PC-9 (cell line): ENCODE measurements at regions not wholly inside any gene's neighbourhood (a gene's known extent, or its start where the extent isn't known, plus 50 kb on each side); places are given as distances from the start of the nearest gene placed in this dataset.

ENCODE experiments used
- BruUV-seq: library from RNA; stranded (reverse); fragments of 400-500 nt; replicated peaks from 2 replicates; lab custom pipeline; 2021; lab: Mats Ljungman, UMichigan
- CTCF ChIA-PET: fragments of 300-600 bp; sonication (Branson Sonifier 250); formaldehyde crosslinking; loops from one replicate; lab custom pipeline; 2022; ENCODE audit warnings: antibody characterized with exemption; lab: Charles Lee
- POLR2A ChIA-PET: fragments of 300-600 bp; sonication (Branson Sonifier 250); formaldehyde crosslinking; loops from one replicate; lab custom pipeline; 2022; ENCODE audit warnings: antibody characterized with exemption; ENCODE audit not compliant: unreplicated experiment; lab: Charles Lee
- DNase-seq, 2 experiments: peaks; one replicate each; pipeline versions ENCODE4 v3.0.0 to v3.0.0-alpha.2; 2015 to 2022; ENCODE audit warnings: mixed read lengths in 1 of 2
- H2AFZ ChIP-seq: fragments of 200-600 bp; sonication (generic); 2 replicates; pipeline ENCODE4 v1.8.1; 2017; ENCODE audit warnings: antibody characterized with exemption
- H3F3A ChIP-seq: fragments of 200-600 bp; sonication (generic); 2 replicates; pipeline ENCODE4 v1.8.1; 2017; ENCODE audit warnings: antibody characterized with exemption, mild to moderate bottlenecking, low read depth; ENCODE audit not compliant: insufficient read depth
- H3K27ac ChIP-seq: fragments of 200-600 bp; sonication (generic); 2 replicates; pipeline ENCODE4 v1.6.1; 2016; ENCODE audit warnings: mixed run types
- H3K27me3 ChIP-seq: fragments of 200-600 bp; sonication (generic); 2 replicates; pipeline ENCODE4 v1.6.1; 2016; ENCODE audit warnings: low read depth, mixed run types; ENCODE audit not compliant: insufficient read depth
- H3K36me3 ChIP-seq: fragments of 200-600 bp; sonication (generic); 2 replicates; pipeline ENCODE4 v1.6.1; 2016; ENCODE audit warnings: low read depth, mixed run types
- H3K4me1 ChIP-seq: fragments of 200-600 bp; sonication (generic); replicated peaks from 2 replicates; pipeline ENCODE4 v1.6.1; 2016; ENCODE audit warnings: mixed run types; ENCODE audit not compliant: insufficient read depth
- H3K4me2 ChIP-seq: fragments of 200-600 bp; sonication (generic); 2 replicates; pipeline ENCODE4 v1.6.1; 2017; ENCODE audit warnings: mixed run types
- H3K4me3 ChIP-seq: fragments of 200-600 bp; sonication (generic); 2 replicates; pipeline ENCODE4 v1.6.1; 2016; ENCODE audit warnings: mixed run types
- H3K79me2 ChIP-seq: fragments of 200-600 bp; sonication (generic); 2 replicates; pipeline ENCODE4 v1.6.1; 2017; ENCODE audit warnings: low read depth, mixed run types
- H3K9me2 ChIP-seq: fragments of 200-600 bp; sonication (generic); 2 replicates; pipeline ENCODE4 v1.8.1; 2017; ENCODE audit warnings: mild to moderate bottlenecking; ENCODE audit not compliant: insufficient read depth
- H3K9me3 ChIP-seq: fragments of 200-600 bp; sonication (generic); 2 replicates; pipeline ENCODE4 v1.8.1; 2016; ENCODE audit warnings: low read depth; ENCODE audit not compliant: insufficient read depth
- H4K20me1 ChIP-seq: fragments of 200-600 bp; sonication (generic); 2 replicates; pipeline ENCODE4 v1.8.1; 2017; ENCODE audit not compliant: insufficient read depth
- CTCF ChIP-seq: fragments of 200-600 bp; sonication (generic); conservative IDR thresholded peaks from 2 replicates; pipeline ENCODE4 v1.6.1; 2017; ENCODE audit warnings: mixed run types, antibody characterized with exemption, mild to moderate bottlenecking, moderate library complexity
- EZH2 ChIP-seq: fragments of 200-600 bp; sonication (generic); IDR thresholded peaks from 2 replicates; pipeline ENCODE4 v1.8.0; 2017; ENCODE audit warnings: antibody characterized with exemption, low read depth
- intact Hi-C: fragments of 100-400 bp; cut with micrococcal nuclease; formaldehyde crosslinking; loops from one replicate; pipeline ENCODE4 v1.10.0; 2022; ENCODE audit not compliant: unreplicated experiment

GRCh38 chr3:43156812-43157455 lies 51.1 kb upstream of the POMGNT2 start:
- CTCF ChIA-PET: interaction anchor here (0.9 to 1.3 kb wide), 2 partner anchors 194 to 195 kb away, joined by 4 to 6 read pairs; no protein-coding TSS in a partner anchor
- no TSS peak for BruUV-seq
- intact Hi-C loops: loop anchor here (5.0 kb wide), 2 partner anchors 195 to 345 kb away; no protein-coding TSS in a partner anchor

GRCh38 chr3:43155464-43156121 lies 49.7 kb upstream of the POMGNT2 start:
- Histone ChIP-seq H3K36me3 (no peaks in the 10 kb centered on the region), H3K9me2 (no peaks in the 10 kb centered on the region), H3K4me1 (no peaks in the 10 kb centered on the region), H3K27ac (no peak overlapping the region), H3K4me3 (no peak overlapping the region), H3K79me2 (no peaks in the 10 kb centered on the region), H3K27me3 (no peaks in the 10 kb centered on the region), H3K4me2 (no peak overlapping the region), H2AFZ (no peak overlapping the region), H3F3A (no peaks in the 10 kb centered on the region), H4K20me1 (no peaks in the 10 kb centered on the region), H3K9me3 (no peaks in the 10 kb centered on the region)
- ChIA-PET POLR2A (no interaction called here), CTCF (interaction anchor here (0.9 to 1.3 kb wide), 3 partner anchors 192 to 194 kb away, joined by 3 to 6 read pairs (median 4); no protein-coding TSS in a partner anchor)
- TF ChIP-seq CTCF: peak; percentile 70
- TF ChIP-seq EZH2: no peak
- BruUV-seq: no TSS peak
- intact Hi-C loops: loop anchor here (5.0 kb wide), 2 partner anchors 193 to 347 kb away; no protein-coding TSS in a partner anchor
- DNase-seq: peak; percentile 47 to 60

More at GRCh38 chr3:43156812-43157455, 51.1 kb upstream of the POMGNT2 start:
- Histone ChIP-seq H3F3A (no peaks in the 10 kb centered on the region), H3K9me2 (no peaks in the 10 kb centered on the region), H3K4me1 (no peaks in the 10 kb centered on the region), H3K4me2 (no peak overlapping the region), H3K9me3 (no peaks in the 10 kb centered on the region), H3K27ac (no peak overlapping the region), H3K36me3 (no peaks in the 10 kb centered on the region), H3K4me3 (no peak overlapping the region), H3K27me3 (no peaks in the 10 kb centered on the region), H3K79me2 (no peaks in the 10 kb centered on the region), H2AFZ (no peak overlapping the region), H4K20me1 (no peaks in the 10 kb centered on the region)
- POLR2A ChIA-PET: interaction anchor here (0.7 kb wide), 1 partner anchor 451 kb away, joined by 4 read pairs; no protein-coding TSS in a partner anchor
- TF ChIP-seq CTCF (no peak), EZH2 (no peak)
- no peak for DNase-seq
